NCI-H345 treated with DMSO at 0.1 percent for 48 hours (cell line): ENCODE measurements at regions not wholly inside any gene's neighbourhood (a gene's known extent, or its start where the extent isn't known, plus 50 kb on each side); places are given as distances from the start of the nearest gene placed in this dataset.
A peak's percentile ranks its signal among the peaks of the same experiment; 100 is the strongest.

Experiments used
- DNase-seq: peaks from one replicate; lab custom pipeline; 2025; ENCODE audit not compliant: unreplicated experiment; lab: John Stamatoyannopoulos, UW

DNA sequence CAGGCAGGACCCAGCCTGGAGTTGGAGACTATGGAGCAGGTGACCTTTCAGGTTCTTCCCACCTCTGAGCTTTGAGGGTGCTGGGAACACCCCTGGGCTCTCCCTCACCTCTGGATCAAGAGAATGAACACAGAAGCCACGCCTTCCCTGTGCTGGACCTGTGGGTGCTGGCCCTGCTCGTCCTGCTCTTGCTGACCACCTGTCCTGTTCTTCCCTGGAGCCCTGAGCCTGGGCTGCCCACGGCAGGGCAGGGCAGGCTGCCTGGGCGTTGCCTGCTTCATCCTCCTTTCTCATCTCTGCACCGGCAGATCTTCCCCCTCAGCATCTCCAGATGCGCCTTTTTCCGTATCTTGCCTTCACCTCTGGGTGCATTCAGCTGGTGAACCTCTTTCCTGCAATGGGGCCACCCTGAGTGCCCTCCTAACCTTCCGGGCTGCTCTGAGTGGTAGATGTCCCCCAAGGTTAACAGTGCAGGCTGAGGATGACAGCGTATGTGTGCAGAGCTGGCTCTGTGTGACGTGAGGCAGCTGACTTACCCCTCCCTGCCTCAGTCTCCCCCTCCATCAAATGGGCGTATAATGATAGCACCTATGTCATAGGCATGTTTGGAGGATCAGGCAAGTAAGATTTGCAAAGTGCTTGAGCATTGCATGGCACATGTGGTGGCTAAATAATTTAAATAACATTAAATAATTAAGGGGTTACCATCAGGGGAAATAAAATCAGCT, 225.8 kb upstream of the CIBAR2 start:
- no peak for DNase-seq

DNA sequence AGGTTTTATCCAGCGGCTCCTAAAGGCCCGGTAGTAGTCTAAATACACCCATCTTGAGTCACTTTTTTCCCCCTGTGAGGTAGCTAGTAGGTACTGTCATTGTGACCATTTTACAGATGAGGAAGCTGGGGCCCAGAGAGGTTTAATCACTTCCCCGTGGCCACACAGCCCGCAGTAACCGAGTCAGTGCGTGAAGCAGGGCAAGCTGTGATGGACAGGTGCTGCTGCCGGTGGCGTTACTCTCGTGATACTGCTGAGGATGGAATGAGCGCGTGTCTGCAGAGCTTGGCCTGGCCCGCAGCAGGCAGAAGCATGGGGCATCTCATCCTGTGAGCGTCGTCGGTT, 226.3 kb upstream of the CIBAR2 start:
- no peak for DNase-seq

DNA sequence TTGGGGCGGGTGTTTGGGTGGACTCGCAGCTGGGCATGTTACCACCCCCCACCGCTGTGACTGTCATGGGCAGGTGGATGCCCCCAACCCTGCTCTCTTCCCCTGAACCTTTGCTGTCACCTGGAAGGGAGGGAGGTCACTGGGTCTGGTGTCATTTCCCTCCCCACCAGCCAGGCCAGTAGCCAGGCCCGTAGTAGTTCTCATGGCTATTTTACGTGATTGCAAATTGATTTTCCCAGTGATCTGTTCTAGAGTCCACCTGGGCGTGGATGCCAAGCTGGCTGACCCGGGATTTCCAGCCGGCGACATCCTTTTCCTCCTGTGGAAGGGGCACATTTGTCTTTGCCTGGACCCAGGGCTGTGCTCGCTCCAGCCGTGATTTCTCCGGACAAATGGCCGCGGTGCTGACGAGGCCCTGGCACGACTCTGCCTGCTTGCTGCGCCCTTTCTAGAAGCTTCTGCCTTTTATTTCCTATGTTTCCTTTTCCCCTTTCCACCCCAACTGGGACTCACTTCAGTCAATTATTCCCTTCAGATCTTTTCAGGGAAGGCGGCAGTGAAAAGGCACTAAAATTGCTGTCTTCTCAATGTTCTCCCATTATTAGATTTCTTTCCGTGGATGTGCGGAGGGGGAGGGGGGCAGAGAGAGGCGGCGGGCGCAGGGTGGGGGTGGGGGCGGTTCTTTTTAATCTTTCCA, 226.9 kb upstream of the CIBAR2 start:
- DNase-seq, result no peak

DNA sequence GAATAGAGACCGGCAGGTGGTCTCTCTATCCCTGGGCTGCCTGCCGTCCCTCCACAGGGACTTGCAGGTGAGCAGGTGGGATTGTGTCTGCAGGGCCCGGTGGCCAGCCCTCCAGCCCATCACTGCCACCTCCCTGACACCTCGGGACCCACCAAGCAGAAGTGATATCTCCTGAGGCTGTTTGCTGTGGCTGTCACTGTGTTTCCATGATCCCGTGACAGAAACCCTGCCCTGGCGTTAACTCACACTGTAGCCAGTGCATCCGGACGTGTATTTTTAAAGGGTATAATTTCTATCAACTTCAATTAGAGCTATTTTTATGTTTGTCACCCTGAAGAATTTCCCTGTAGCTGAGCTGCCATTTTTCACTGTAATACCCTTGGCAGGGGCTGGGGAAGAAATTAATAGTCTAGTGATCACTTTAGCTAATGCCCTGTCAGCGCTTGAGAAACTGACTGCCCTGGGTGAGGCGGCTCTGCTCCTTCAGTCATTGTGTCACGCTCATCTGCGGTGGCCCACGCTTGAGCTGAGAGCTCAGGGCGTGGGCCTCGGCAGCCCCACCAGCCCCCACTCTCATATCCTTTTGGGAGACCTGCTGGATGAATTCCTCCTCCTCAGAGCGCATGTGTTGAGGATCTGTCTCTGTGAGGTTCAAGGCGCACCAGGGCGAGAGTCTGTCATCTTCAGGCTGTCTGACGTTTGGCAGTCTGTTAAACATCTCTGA, 229.9 kb upstream of the CIBAR2 start:
- no peak for DNase-seq

DNA sequence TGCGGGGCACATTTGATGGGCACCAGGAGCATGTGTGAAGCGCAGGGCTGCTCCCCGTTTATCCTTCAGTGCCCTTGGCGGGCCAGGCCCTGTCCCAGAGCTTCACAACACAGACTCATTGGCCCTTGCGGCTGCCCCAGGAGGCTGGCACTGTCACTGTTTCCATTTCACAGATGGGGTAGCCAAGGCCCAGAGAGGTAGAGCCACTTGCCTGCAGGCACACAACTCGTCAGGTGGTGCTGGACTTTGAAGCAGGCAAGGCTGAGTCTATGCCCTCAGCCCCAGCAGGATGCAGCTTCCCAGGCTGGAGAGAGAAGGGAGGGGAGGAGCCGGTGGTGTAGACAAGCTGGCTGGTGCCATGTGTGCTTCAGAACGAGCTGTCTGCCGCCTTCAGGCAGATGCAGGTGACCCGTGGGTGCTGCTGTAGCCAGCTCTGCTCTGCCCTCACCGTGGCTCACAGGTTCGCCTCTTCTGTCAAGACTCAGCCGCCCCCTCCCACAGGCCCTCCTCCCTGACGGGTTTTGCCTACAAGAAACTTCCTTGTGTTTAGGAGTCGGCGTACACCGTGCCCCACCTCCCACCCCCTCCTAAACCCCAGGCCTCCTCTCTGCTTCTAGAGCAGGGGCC, 232.3 kb upstream of the CIBAR2 start:
- DNase-seq, result no peak

DNA sequence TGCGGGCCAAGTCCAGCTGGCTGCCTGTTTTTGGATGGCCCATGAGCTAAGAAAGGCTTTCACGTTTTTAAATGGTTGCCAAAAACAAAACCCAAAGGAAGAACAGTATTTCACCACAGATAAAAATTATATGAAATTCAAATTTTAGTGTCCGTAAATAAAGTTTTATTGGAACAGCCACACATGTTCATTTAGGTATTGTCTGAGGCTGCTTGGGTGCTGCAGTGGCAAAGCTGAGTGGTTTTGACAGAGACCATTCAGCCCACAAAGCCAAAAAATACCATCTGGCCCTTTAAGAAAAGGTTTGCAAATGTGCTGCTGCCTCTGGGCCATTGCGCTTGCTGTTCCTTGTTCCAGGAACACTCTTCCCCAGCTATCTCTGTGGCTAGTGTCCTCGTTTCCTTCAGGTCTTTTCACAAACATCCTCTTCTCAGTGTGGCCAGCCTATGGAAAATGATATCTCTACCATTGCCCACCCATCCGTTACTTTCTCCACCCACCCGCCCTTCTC, 232.9 kb upstream of the CIBAR2 start:
- no peak for DNase-seq

DNA sequence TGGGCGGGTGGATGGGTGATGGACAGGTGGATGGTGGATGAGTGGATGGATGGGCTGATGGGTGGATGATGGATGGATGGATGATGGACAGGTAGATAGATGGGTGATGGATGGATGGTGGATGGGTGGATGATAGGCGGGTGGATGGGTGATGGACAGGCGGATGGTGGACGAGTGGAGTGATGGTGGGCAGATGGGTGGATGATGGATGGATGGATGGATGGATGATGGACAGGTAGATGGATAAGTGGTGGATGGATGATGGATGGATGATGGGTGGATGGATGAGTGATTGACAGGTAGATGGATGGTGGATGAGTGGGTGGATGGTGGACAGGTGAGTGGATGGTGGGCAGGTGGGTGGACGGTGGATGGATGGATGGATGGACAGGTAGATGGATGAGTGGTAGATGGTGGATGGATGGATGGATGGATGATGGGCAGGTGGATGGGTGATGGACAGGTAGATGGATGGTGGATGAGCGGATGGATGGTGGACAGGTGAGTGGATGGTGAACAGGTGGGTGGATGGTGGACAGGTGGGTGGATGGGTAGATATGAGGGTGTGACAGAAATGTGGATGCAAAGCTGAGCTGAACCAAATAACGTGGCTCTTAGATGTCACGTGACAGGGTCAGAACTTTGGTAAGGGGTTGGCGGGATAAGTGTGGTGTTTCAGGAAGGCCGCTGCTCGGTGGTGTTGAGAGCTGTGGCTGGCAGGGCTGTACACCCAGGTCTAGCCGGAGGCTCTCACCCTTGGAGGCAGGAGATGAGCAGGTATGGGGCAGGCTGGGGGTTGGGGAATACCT, 234.3 kb upstream of the CIBAR2 start:
- DNase-seq, result no peak

DNA sequence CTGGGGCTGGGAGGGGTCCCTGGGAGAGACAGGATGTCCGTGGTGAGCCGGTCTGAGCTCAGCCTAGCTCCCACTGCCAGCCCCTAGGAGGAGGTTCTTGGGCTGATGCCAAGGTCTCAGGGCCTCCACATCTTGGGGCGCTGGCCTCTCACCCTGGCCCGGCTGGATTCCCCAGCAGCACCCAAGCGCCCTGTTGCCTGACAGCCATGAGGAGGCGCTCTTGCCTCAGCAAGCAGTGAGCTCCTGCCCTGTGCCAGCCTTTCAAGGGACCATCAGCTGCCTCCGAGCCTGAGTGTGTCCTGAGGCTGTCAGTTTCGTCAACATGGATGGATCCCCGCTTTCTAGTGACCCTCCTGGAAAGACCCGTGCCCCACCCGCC, 234.9 kb upstream of the CIBAR2 start:
- DNase-seq, result no peak

DNA sequence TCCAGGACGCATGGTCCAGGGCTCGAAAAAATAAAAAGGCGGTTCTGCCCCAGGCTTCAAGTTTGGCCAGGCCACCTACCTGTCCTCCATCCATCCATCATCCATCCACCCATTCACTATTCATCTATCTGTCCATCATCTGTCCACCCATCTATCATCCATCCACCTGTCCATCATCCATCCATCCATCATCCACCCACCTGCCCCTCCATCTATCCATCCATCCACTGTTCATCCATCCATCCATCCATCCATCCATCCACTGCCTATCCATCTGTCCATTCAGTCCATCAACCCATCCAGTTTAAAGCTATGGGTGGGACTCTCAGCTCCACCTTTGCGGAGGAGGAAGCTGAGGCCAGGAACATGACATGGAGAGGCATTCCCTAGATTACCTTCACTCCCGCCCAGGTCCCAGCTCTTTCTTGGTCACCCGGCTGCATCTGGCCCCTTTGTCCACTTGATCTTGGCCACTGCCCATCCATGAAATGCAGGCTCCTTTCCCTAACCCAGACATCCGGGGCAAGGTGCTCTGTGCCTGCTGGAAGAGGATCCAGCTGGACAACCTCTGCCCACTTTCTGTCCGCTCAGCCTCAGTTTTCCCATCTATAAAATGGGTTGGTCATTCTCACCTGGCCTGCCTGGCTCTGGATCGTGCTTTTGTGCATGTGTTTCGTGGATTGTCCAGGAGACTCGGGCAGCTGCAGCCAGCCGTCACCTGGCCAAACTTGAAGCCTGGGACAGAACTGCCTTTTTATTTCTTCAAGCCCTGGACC, 236.0 kb upstream of the CIBAR2 start:
- no peak for DNase-seq

DNA sequence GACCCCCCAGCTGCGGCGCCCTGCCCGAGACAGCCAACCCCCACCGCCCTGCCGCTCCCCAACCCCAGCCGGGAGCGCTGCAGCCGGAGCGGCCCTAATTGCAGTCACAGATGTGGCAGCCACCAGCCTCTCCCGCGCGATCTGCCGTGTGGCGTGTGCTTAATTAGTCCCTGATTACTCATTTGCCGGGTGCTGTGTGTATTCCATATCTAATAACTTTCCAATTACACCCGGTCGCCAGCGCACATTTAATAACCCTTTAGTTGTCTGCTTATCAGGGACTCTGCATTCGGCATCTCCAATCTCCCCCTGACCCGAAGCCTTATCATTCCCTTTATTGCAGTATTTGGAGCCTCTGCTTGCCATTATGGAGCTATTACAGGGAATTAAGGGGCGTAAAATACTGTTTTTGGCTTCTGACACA, 236.7 kb upstream of the CIBAR2 start:
- DNase-seq, result no peak

DNA sequence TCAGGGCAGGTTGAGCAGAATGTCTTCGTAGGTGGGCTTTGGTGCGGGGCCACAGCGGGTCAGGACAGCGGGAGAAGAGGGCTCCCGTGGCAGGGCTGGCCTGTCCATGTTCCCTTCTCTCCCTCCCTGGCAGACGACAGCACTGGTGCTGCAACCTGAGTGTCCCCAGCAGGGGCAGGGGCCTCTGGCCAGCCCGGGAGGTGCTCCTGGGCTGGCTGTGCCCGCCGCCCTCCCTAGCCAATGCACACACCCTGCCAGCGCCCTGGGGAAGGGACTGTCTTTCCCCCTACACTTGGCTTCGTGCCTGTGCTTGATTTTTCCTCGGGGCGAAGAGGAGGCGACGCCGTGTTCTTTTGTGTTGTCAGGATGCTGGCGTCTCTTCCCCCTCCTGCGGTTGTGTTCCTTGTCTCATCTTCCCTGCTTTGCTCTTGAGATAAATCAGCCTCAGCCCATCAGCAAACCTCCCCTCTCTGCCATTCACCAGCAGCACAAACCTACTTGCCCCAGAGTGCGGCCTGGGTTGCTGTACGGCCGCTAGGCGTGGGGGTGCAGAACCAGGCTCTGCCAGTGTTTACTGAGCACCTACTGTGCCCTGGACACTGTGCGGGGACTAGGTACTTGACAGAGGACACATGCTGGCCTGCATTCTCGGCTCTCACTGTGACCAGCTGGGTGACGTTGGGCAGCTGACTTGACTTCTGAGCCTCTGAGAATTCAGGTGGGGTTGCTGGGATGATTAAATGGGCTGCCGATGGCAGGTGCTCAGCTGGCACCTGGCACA, 237.3 kb upstream of the CIBAR2 start:
- no peak for DNase-seq

DNA sequence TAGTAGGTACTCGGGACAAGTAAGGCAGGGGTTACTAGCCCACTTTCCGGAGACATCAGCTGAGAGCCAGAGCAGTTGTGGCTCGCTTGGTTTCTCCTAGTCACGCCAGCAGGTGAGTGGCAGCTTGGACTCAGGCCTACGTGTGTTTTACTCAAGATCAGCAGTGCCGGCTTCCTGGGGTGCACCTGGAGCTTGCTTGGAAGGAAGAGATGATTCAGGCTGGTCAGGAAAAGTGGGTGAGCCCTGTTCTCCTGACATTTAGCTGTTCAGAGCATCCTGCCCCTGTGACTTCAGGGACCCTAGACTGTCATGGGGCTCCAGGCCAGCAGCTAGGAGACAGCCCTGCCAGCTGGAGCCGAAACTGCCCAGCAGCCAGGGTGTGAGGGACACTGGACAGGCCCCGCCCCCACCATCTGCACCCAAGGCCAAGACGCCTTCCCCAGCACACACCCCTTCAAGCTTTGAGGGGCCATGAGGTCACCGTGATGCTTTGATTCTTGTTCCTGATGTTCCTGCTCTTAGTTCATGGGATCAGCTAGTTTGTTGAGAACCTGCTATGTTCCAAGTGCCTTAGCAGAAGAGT, 238.0 kb upstream of the CIBAR2 start:
- DNase-seq, result no peak

DNA sequence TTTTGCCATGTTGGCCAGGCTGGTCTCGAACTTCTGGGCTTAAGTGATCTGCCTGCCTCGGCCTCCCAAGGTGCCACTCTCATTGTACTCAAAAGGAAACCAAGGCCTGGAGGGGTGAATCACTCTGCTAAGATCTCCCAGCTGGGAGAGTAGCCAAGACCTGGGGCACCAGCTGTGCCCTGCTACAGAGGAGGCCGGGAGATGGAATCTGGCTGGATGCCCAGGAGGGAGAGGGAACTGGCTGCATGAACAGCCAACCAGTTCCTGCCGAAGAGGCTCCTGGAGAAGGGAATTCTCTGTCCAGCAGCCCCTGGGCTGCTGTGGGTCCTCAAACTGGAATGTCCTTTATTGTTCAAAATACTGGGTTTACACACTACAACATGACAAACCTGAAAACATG, 238.7 kb upstream of the CIBAR2 start:
- peak; percentile 83 for DNase-seq

DNA sequence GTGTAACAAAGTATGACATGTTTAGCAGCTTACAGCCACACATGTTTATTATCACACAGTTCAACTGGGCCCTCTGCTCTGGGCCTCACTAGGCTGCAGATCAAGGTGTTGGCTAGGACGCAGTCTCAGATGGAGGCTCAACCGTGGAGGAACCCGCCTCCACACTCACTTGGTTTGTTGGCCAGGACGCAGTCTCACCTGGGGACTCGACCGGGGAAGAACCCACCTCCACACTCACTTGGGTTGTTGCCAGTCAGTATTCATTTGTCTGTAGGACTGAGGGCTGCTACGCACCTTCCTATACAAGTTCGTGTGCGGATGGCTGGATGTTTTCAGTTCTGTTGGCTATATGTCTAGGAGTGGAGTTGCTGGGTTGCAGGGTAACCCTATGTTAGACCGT, 240.7 kb upstream of the CIBAR2 start:
- DNase-seq, result no peak

DNA sequence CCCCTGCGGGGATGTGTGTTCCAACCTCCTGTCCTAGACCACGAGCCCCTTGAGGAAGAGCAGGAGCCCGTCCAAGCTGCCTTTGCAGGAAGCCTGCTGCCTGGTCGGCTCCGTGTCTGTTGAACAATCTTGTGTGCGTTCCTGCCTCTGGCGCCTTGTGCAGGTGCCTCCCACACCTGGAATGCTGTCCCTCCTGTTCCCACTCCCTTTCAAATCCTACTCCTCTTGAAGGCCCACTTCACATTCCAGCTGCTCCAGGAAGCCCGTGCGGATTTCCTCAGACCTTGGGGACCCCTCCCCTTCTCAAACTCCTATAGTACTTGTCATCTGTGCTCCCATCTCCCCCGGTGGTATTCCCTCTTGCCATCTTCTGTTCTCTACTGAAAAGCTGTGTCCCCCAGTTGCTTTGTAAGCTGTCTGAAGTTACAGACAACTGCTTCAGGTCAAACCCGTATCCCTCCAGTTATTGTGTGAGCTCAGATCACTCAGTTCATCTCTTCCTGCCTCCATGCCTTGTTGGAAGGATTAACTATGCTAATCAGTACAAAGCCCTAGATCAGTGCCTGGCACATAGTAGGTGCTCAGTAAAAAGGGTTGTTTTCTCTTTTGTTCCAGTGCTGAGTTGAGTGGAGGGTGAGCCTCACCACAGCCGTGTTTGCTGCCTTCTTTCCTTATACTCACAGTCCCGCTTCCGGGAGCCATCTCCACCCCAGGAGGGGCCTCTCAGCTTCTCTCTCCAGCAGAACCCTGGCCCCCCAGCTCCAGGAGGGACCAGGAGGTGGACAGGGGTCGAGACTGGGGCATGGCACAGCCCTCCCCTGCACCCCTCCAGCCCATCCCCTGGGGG, 241.8 kb upstream of the CIBAR2 start:
- DNase-seq, result no peak

DNA sequence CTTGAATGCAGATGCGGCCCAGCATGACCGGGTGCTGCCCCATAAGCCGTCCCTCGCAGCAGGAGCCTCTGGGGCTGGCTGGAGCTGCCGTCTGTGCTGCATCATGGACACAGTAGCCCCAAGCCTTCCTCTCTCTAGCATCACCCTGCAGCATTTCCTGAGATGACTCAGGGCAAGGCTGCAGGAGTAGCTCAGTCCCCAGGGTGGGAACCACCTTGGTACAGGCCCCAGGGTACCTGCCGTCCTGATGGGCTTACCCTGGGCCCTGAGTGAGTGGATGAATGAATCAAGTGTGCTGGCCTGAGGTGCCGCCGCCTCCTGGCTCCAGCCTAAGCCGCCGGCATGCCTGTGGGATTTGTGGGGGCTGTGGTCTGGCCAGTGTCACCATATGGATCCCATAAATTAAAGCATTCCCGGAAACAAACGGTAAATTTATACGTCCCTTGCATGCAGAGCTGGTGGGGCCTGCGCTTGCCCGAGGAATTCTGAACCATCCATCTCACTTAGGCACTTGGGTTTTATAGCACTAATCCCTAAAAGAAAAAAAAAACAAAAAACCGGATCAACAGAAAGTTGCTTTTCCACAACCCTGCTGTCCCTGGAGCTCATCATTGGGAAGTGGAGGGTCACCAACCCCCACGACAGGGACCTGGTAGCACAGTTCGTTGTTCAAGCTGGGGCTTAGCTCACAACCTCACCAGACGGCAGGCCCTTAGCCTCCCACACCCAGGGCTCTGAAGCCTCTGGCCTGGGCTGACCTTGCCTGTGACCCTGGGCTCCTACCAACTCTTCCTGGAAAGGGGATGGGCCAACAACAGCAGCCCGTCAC, 242.6 kb upstream of the CIBAR2 start:
- DNase-seq, result no peak

DNA sequence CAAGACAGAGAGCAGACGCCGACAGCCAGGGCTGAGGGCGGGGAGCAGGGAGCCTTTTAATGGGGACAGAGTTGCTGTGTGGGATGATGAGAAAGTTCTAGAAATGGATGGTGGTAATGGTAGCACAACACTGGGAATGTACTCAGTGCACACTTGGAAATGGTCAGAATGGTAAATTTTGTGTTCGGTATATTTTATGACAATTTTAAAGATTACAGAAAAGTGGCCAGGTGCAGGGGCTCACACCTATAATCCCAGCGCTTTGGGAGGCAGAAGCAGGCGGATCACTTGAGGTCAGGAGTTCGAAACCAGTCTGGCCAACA, 243.2 kb upstream of the CIBAR2 start:
- no peak for DNase-seq
